Endodermal cell (in vitro differentiated cells): ENCODE measurements at regions not wholly inside any gene's neighbourhood (a gene's known extent, or its start where the extent isn't known, plus 50 kb on each side); places are given as distances from the start of the nearest gene placed in this dataset.

Experiments used
- DNase-seq: peaks from one replicate; pipeline ENCODE4 v3.0.0-alpha.2; 2017
- H3K27ac ChIP-seq: 2 replicates; pipeline ENCODE4 v1.5.1; 2013; ENCODE audit warnings: mild to moderate bottlenecking, low read depth, low read length, moderate library complexity
- H3K27me3 ChIP-seq: 2 replicates; pipeline ENCODE4 v1.6.1; 2013; ENCODE audit warnings: mild to moderate bottlenecking, low read length, moderate library complexity; ENCODE audit not compliant: insufficient read depth, control insufficient read depth, poor library complexity, severe bottlenecking
- H3K36me3 ChIP-seq: 2 replicates; pipeline ENCODE4 v1.7.0; 2013; ENCODE audit warnings: mild to moderate bottlenecking, low read length, moderate library complexity; ENCODE audit not compliant: control insufficient read depth, insufficient read depth
- H3K4me1 ChIP-seq: one replicate; pipeline ENCODE4 v1.7.0; 2013; ENCODE audit warnings: low read length; ENCODE audit not compliant: control insufficient read depth, insufficient read depth
- H3K4me3 ChIP-seq: 2 replicates; pipeline ENCODE4 v1.5.1; 2013; ENCODE audit warnings: mild to moderate bottlenecking, low read length, moderate library complexity
- H3K9ac ChIP-seq: 2 replicates; pipeline ENCODE4 v1.6.1; 2013; ENCODE audit warnings: mild to moderate bottlenecking, low read length, moderate library complexity; ENCODE audit not compliant: poor library complexity, severe bottlenecking; ENCODE audit errors: extremely low read depth
- H3K9me3 ChIP-seq: 2 replicates; pipeline ENCODE4 v1.6.1; 2013; ENCODE audit warnings: mild to moderate bottlenecking, low read length, moderate library complexity; ENCODE audit not compliant: control insufficient read depth
- H3K27ac Mint-ChIP-seq: 2 replicates; pipeline ENCODE4 v1.8.0; 2020; ENCODE audit warnings: mixed read lengths
- H3K27me3 Mint-ChIP-seq: 2 replicates; pipeline ENCODE4 v1.8.0; 2021; ENCODE audit warnings: mild to moderate bottlenecking, mixed read lengths; ENCODE audit not compliant: insufficient read depth
- H3K36me3 Mint-ChIP-seq: 2 replicates; pipeline ENCODE4 v1.8.0; 2020; ENCODE audit warnings: low read depth, mixed read lengths
- H3K4me1 Mint-ChIP-seq: 2 replicates; pipeline ENCODE4 v1.8.0; 2020; ENCODE audit warnings: mixed read lengths
- H3K4me3 Mint-ChIP-seq: 2 replicates; pipeline ENCODE4 v1.8.0; 2020; ENCODE audit warnings: mild to moderate bottlenecking, moderate library complexity, mixed read lengths
- H3K9me3 Mint-ChIP-seq: 2 replicates; pipeline ENCODE4 v1.8.0; 2020; ENCODE audit warnings: mild to moderate bottlenecking, mixed read lengths
- WGBS, 2 experiments: methylation state at CpG; one replicate each; pipeline versions ENCODE4 v1.1.5 to v1.1.7; 2013; ENCODE audit warnings: missing lambda C conversion rate in 2 of 2, mixed read lengths in 1 of 2; ENCODE audit not compliant: insufficient coverage in 1 of 2, insufficient read length in 1 of 2; 5-methylcytosine and 5-hydroxymethylcytosine counted together
- TF ChIP-seq, protein P1 (sequence below): fragments of 200-600 bp; sonication (generic); conservative IDR thresholded peaks from 2 replicates; pipeline ENCODE4 v1.5.0; 2021; ENCODE audit warnings: antibody characterized with exemption, mild to moderate bottlenecking

DNA sequence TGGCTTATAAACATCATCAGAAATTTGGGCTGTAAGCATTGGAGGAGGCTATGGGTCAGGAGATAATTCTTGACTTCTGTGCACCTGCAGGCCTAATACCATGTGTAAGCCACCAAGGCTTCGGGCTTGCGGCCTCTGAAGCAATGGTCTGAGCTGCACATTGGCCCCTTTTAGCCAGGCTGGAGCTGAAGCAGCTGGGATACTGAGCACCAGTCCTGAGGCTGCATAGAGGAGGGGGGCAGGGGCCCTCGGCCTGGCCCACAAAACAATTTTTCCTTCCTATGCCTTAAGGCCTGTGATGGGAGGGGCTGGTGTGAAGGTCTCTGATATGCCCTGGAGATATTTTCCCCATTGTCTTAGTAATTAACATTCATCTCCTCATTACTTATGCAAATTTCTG lies 373.0 kb upstream of the HTR2C start:
- TF ChIP-seq, protein P1, sequence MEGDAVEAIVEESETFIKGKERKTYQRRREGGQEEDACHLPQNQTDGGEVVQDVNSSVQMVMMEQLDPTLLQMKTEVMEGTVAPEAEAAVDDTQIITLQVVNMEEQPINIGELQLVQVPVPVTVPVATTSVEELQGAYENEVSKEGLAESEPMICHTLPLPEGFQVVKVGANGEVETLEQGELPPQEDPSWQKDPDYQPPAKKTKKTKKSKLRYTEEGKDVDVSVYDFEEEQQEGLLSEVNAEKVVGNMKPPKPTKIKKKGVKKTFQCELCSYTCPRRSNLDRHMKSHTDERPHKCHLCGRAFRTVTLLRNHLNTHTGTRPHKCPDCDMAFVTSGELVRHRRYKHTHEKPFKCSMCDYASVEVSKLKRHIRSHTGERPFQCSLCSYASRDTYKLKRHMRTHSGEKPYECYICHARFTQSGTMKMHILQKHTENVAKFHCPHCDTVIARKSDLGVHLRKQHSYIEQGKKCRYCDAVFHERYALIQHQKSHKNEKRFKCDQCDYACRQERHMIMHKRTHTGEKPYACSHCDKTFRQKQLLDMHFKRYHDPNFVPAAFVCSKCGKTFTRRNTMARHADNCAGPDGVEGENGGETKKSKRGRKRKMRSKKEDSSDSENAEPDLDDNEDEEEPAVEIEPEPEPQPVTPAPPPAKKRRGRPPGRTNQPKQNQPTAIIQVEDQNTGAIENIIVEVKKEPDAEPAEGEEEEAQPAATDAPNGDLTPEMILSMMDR, result no peak
- no peak overlapping the region for H3K4me3 Mint-ChIP-seq
- peaks cover 4% of the 10 kb centered on the region for H3K9me3 Mint-ChIP-seq
- no peaks in the 10 kb centered on the region for H3K4me1 ChIP-seq
- no peak overlapping the region for H3K4me3 ChIP-seq
- H3K36me3 ChIP-seq, result no peaks in the 10 kb centered on the region
- no peaks in the 10 kb centered on the region for H3K27me3 ChIP-seq
- H3K36me3 Mint-ChIP-seq, result peaks cover 1% of the 10 kb centered on the region
- no peak overlapping the region for H3K27ac Mint-ChIP-seq
- H3K9ac ChIP-seq, result no peak overlapping the region
- no peak overlapping the region for H3K27ac ChIP-seq
- no peak for DNase-seq
- H3K27me3 Mint-ChIP-seq, result no peaks in the 10 kb centered on the region
- no peaks in the 10 kb centered on the region for H3K9me3 ChIP-seq
- 98% methylated on average over 2 of the region's 3 CpGs; no CpG with 5 or more reads in 1 of the 2 experiments for WGBS, 2 experiments
- H3K4me1 Mint-ChIP-seq, result peaks cover 17% of the 10 kb centered on the region

DNA sequence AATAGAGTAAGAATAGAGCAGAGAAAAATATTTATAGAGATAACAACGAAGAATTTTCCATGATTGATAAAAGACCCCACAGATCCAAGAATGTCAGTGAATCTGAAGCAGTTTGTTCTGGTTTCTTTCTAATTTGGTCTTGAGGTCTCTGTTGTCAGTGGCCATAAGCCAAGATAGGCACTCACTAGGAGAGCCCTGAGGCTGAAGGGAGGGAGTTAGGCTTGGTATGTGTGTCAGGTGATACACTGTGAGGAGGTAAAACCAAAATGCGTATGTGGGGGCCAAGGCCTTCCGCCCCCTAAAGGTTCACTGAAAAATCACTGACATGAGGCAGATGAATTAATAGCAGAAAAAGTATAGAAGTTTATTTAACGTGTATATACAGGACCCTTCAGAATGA lies 382.3 kb upstream of the HTR2C start:
- H3K27me3 ChIP-seq, result no peaks in the 10 kb centered on the region
- Mint-ChIP-seq H3K4me3 (no peak overlapping the region), H3K9me3 (peaks cover 6% of the 10 kb centered on the region), H3K27me3 (peaks cover 2% of the 10 kb centered on the region), H3K36me3 (peaks cover 3% of the 10 kb centered on the region), H3K4me1 (no peaks in the 10 kb centered on the region), H3K27ac (no peak overlapping the region)
- H3K4me3 ChIP-seq, result no peak overlapping the region
- H3K36me3 ChIP-seq, result no peaks in the 10 kb centered on the region
- peak; percentile 48 for DNase-seq
- no peaks in the 10 kb centered on the region for H3K9me3 ChIP-seq
- H3K9ac ChIP-seq, result no peak overlapping the region
- H3K4me1 ChIP-seq, result no peaks in the 10 kb centered on the region
- 90 to 100% methylated on average over 2 to 4 of the region's 4 CpGs for WGBS, 2 experiments
- TF ChIP-seq, protein P1, result peak; percentile 16
- no peak overlapping the region for H3K27ac ChIP-seq

DNA sequence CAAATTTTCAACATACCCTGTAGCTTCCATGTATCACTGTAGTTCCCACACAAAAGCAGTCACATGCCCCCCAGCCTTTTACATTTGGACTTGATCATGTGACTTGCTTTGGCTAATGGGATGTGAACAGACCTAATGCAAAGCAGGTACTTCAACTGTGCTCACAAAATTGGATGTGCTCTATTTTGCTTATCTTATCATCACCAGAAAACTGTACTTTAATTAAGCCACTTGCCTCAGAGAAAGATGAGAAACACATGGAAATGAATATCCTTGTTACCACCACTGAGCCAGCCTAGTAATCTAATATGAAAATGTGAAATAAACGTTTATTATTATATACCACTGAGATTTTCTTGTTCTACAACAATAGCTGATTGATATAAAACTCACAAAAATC lies 402.7 kb upstream of the HTR2C start:
- Histone ChIP-seq H3K4me1 (no peaks in the 10 kb centered on the region), H3K4me3 (no peak overlapping the region), H3K27ac (no peak overlapping the region), H3K9ac (no peak overlapping the region), H3K36me3 (no peaks in the 10 kb centered on the region), H3K27me3 (no peaks in the 10 kb centered on the region), H3K9me3 (no peaks in the 10 kb centered on the region)
- H3K4me3 Mint-ChIP-seq, result no peak overlapping the region
- no peak overlapping the region for H3K27ac Mint-ChIP-seq
- H3K36me3 Mint-ChIP-seq, result no peaks in the 10 kb centered on the region
- no peak for DNase-seq
- peaks cover 9% of the 10 kb centered on the region for H3K9me3 Mint-ChIP-seq
- H3K27me3 Mint-ChIP-seq, result peaks cover 3% of the 10 kb centered on the region
- 100% methylated on average over 1 of the region's 1 CpG; no CpG with 5 or more reads in 1 of the 2 experiments for WGBS, 2 experiments
- peaks cover 17% of the 10 kb centered on the region for H3K4me1 Mint-ChIP-seq
- TF ChIP-seq, protein P1, result no peak
